Inferior parietal cortex (tissue), 1 donor: ENCODE measurements at regions not wholly inside any gene's neighbourhood (a gene's known extent, or its start where the extent isn't known, plus 50 kb on each side); places are given as distances from the start of the nearest gene placed in this dataset.
"Not testable (repeated sequence)": the region's sequence is repeated elsewhere in the genome, so short reads cannot be mapped to it uniquely, and the experiment has no call there.

Source experiments
- DNase-seq: peaks from one replicate; pipeline ENCODE4 v3.0.0-alpha.2; 2016; ENCODE audit errors: extremely low spot score

DNA sequence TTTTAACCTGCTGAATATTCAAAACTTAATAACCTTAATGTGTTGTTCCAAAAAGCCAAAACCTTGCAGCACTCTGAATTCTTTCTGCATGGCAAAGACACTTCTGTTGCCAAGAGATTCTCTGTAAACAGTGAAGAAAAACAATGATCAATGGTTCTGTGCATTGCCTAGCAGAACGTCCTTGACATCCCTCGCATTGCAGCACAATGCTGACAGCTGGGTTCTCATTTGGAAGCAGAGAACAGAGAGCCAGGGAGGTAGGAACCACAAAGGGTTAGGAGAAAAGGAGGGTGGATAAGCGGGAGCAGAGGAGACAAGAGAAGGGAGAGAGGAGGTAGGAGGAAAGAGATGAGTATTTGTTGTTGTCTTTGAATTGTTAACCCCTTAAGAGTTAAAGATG, 501.1 kb downstream of the NAV3 start:
- DNase-seq, result no peak

DNA sequence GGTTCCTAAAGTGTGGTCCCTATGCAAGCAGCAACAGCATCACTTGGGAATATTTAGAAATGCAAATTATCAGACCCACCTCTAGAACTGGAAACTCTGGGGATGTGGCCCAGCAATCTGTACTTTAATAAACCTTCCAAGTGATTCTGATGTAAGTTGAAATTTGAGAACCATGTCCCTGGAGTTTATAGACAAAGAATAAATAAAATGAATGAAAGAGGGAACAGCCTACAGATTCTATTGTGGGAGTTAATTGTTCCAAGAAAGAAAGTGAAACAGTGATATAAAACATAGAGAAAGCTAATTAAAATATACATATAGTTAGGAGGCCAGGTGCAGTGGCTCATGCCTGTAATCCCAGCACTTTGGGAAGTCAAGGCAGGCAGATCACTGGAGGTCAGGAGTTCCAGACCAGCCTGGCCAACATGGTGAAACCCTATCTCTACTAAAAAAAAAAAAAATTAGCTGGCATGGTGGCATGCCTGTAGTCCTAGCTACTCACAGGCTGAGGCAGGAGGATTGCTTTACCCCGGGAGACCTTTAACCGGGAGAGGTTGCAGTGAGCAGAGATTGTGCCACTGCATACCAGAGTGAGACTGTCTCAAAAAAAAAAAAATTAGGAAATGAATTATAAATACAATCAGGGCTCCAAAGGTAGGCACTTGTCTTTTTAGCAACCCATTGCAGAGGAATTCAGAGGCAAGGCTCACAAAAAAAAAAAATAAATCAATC, 507.5 kb downstream of the NAV3 start:
- no peak for DNase-seq

DNA sequence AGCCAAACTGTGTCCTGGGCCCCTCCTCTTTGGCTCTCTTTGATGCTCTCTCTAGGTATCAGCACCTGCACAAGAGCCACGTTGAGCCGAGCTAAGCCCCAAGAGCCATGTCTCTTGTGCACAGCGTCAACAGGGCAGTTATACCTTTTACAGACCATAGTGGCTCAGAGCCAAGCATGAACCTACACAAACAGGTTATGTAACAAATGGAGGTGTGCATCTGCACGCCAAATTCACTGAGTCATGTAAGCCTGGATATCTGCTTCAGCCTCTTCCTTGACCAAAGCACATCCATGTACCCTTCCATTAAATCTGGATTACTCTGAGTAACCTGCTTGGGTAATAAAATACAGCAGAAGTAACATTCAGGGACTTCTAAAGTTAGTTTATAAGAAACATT, 509.7 kb downstream of the NAV3 start:
- no peak for DNase-seq

DNA sequence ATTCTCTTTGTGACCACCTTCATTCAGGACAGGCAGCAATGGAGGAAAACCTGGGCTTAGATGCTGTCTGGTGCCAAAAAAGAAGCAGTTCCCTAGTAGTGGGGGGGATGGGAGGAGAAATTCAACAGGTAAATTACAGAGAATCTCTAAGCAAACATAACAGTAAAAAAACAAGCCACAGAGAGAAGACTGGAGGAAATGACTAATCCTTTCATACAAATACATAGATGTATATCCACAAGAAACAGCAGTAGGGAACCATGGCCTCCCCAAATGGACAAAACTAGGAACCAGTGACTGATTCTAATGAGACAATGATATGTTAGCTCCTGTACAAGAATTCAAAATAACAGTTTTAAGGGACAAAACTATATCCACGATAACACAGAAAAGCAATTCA, 513.0 kb downstream of the NAV3 start:
- DNase-seq, result no peak

DNA sequence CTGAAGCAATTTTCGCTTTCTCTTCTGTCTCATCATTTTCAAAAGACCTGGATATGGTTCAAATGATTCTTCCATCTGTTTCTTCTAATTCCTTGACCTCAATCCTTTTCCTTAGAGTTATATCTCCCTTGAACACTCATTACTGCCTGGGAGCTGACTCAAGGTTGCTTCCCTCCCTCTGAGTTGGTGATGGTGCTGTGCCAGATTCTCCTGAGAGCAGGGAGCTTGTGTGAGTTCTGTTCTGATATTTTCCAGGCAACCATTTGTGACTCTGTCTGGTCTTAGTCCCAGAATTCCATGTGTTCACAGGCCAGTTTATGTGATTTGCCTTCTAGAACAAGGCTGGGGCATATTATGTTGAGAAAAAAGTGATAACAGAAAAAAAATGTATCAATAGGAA, 505.1 kb upstream of the SYT1 start:
- no peak for DNase-seq

DNA sequence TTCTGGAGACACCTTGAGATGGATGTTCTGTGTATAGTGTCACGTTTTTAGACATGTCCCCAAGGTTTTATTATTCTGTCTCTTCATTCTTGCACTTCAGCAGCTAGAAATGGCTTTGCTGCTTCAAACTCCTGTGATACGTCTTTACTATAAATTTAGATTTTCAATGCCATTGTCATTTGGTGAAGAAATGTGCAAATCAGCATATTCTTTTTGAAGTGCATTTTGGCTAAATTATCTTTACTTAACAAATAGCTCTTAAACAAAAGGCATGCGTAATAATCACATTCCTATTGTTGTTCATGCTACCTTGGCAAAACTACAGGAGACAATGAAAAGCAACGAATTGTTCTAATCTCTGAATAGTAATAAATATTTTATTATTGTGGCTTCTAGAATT, 502.9 kb upstream of the SYT1 start:
- no peak for DNase-seq

DNA sequence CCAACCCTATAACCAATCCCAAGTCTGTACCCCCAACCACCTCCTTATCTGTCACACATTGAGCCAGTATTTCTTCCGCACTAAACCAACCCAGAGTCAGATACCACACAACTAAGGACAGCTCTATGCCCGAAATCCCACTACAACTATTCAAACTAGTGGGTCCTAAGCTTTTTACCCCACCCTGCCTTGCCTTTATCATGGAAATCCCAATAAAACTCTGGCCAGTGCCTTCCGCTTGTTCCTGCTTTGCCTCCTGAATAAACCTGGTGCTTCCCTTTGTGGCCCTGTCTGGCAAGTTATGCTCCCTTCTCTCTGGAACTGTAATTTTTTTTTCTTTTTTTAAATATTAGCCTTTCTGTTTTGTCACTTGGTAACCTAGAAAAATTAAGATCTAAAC, 493.3 kb upstream of the SYT1 start:
- DNase-seq, result no peak

DNA sequence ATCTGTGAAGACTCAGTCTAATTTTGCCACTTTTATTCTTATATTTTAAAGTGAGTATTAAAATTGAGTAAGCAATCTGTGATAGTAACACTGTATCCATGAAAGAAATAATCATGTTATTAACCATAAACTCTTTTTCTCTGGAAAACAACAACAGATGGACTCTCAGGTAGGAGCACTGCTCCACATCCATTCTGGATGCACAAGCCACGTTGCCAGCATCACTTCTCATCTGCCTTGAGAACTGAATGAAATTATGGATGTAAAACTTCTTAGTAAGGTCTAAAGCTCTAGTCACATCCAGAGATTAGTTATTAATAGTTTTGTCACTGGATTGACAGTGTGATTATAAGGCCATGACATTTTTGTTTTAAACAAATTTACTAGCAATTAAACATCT, 489.1 kb upstream of the SYT1 start:
- DNase-seq, result no peak

DNA sequence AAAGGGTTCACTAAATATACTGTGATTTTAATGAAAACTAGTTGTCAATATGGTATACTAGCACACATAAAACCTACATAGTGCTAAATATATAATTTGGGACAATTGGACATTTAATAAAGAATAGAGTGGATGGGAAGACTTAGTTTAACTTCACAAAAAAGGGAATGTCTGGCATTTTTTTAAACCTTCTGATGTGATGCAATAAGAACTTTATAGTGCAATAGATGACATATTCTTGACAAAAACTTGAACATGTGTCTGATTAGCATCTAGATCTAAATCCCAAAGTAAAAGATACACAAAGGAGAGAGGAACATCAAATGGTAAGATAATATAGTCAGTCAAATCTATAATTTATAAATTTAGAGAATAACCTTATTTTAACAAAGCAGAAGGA, 488.3 kb upstream of the SYT1 start:
- no peak for DNase-seq

DNA sequence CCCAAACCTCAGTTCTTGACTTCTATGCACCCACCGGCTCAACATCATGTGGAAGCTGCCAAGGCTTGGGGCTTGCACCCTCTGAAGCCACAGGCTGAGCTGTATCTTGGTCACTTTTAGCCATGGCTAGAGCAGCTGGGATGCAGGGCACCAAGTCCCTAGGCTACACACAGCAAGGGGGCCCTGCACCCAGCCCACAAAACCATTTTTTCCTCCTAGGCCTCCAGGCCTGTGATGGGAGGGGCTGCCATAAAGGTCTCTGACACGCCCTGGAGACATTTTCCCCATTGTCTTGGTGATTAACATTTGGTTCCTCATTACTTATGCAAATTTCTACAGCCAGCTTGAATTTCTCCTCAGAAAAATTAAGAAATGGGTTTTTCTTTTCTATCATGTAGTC, 485.5 kb upstream of the SYT1 start:
- DNase-seq, result not testable (repeated sequence)

DNA sequence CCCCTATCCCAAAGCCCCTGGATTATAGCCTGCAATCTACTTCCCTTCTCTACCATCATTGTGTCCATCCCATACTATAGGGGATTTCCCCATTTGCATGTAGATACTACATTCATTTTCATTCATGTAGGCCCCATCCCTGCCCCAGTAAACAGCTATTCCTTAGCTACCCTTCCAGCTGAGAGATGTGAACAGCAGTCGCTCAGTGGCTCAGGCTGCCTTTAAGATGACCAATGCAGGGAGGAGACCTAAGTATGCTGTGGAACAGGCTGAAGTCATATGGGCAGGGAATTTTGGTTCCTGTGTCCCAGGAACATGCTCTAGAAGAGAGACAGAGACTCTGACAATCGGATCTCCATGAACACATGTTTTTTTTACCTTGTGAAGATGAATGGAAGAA, 481.2 kb upstream of the SYT1 start:
- no peak for DNase-seq

DNA sequence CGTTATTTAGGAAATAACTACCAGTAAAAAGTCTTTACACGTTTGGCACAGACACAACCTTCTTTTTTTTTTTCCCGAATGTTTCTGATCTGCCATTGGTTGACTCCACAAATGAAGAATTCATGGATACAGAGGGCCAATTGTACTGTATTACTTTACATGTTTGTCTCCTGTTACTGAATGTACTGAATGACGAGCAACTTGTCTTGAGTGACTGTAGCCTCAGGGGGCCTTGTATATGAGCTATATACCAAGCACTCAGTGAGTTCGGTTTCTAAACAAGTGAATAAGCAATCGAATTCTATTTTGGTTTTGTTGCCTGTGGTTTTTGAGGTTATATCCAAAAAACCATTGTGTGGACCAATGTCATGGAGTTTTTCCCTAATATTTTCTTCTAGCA, 480.0 kb upstream of the SYT1 start:
- no peak for DNase-seq

DNA sequence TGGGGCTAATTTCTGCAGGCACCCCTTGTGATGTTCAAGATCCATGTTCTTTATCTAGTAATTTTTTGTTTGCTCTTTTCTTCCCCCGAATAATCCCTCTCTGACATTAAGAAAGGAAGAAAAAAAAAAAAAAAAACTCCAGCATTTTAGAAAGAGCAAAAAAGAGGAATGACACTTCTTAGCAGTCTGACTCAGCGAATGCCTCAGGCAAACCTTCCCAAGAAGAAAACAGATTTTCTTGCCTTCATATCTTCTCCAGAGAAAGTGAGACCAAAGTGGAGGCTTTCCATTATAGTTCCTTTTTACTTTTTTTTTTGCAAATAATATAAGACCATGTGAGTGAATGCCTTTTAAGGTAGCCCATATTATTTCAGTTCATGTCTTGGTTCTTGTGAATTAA, 479.0 kb upstream of the SYT1 start:
- DNase-seq, result peak; percentile 14

DNA sequence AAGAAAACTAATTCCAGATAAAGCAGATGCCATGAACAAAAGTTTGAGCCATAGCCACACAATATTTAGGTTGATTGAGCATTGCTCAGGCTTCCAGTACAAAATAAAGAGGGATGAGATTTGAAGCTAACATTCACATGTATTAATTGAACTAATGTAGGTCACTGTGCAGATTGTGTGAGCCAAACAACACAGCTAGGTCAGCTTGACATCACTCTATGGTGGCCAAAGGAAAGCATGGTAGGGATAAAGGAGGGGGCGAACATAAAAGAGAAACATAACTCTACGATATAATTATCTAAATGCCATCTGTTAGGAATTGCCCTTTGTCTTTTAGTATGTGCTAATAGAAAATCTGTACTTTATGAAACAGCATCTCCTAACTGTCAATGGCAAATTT, 477.7 kb upstream of the SYT1 start:
- no peak for DNase-seq

DNA sequence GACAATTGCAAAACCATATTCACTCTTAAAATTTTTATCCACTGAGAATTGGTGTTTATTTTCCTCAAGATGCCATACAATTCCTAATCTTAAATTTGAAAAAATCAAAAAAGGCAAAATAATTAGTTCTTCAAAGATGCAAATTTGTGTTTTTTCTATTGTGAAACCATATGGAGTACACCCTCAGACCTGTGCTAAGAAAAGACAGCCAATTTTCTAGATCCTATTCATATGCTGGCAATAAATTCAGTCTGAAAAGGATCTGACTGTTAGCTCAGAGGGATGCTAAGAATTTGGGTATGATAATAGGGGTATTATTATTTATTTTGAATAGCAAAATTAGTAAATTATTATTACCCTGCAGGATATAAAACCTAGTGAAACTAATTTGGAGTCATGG, 476.9 kb upstream of the SYT1 start:
- DNase-seq, result no peak

DNA sequence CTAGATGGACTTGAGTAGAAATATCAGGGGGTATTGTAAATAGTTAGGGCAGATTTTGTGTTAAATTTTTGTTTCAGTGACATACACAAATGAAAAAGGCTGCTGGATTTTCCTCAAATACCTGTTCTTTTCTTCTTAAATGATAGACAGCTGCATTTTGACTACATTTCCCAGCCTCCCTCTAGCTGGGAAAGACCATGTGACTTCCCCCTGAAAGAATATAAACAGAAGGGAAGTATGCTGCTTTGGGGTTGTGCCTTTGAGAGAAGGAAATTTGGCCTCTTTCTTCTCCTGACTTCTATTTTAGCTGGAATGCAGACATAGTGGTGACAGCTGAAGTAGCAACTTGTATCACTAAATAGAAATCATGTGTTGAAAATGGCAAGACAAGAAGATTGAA, 476.1 kb upstream of the SYT1 start:
- no peak for DNase-seq

DNA sequence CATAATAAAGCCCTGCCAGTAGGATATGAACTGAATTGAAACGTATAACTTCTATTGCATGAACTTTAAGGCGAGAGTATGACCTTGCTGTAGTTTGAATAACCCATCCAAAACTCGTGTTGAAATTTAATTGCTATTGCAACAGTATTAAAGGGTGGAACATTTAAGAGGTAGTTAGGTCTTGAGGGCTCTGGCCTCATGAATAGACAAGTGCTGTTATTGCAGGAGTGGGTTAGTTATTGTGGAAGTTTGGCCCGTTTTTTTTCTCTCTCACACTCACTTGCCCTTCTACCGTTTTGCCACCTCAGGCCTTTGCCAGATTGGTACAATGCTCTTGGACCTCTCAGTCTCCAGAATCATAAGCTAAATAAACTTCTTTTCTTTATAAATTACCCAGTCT, 473.7 kb upstream of the SYT1 start:
- DNase-seq, result no peak

DNA sequence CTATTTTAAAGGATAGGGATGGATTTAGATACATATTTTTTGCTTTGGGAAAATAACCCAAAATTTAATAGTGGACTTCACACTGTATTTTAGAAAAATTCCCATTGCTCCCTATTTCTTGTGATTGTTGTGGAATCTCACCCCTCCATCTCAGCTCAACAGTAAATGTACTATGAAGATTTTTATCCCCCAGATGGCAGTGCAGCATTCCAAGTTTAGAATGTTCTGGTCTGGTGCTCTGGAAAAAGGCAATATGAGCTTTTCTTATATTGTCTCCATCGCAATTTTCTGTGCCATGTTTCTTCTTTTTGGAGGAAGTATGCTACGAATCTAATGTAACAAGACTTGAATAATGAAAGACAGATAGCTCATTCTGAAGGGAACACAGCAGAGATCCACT, 471.7 kb upstream of the SYT1 start:
- peak; percentile 69 for DNase-seq

DNA sequence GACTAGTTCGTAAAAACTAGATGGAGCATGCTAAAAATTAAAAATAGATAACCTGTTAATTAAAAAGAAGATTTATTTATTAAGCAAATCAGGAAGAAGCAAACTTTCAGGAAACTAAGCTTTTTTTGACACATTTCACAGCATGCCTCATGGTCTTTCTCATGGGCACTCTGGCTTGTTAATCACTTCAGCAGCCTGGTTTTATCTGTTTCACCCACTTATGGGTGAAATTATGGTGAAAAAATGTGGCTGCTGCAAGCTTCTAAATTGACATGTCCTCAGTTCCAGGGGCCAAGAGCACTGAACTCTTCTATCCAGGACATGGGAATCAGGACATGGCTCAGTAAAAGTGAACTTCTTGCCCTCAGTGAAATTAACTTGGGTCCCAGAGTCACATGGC, 468.6 kb upstream of the SYT1 start:
- DNase-seq, result no peak

DNA sequence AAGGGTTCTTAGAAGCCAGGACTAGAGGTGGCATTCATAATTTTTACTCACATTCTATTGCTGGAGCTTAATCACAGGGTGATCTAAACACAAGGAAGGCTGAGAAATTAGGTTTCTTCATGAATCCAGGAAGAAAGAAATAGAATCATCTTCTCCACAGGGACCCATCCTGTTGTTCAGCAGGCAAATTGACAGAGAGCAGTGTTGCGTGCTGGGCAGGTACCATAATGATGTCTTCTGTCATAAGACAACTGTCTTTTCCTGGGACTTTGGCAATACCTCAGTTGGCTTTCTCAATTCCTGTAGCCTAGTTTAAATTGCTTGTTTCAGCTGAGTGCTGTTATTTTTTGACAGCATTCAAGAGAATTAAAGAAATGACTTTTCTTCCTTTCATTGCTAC, 468.0 kb upstream of the SYT1 start:
- DNase-seq, result no peak

DNA sequence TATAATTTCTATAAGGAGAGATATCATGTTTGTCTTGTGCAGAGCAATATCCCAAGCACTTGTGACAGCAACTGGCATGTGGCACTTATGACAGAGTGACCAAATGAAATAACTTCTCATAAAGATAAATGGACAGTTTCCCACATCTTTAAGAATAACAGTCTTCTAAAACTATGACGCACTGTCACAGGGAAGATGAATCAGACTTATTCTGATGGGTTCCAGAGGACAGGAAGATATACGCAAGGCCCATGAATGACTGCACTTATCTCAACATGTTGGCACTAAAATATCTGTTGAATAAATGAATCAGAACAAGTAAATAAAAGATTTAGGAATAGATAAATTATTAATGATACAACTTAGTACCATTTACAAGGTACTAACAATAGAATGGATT, 465.8 kb upstream of the SYT1 start:
- peak; percentile 39 for DNase-seq

DNA sequence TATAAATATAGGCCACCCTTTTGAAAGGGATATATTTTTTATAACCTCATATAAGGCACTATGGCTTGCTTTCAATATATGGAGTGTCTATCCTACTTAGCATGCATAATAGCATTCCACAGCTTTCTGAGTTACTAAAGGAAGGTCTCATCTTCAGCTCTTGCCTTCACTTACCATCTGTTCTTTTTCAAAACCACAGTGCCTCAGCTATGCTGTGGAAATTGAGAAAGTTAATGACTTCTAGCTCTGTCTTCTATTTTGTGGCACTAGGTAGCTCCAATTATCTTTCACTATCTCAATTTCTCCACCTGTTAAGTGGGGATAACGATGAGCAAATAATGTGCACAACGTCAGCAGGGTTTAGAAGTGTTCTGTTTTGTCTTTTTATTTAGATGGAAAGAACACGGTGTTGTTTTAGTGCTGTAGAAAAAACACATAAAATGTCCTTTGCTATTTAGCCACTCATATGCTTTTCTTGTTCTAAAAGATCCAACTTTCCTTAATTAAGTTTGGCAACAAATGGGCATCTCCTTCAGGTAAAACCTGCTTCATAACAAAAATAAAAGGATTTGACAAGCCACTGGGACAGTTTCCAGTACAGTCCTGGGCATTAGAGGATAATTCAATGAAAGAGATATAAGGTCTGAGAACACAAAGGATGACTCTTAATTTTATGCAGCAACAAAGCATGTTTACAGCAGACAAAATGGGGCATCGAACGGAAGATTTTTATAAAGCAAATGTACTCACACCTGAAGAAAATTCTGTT, 462.0 kb upstream of the SYT1 start:
- DNase-seq, result peak; percentile 27

DNA sequence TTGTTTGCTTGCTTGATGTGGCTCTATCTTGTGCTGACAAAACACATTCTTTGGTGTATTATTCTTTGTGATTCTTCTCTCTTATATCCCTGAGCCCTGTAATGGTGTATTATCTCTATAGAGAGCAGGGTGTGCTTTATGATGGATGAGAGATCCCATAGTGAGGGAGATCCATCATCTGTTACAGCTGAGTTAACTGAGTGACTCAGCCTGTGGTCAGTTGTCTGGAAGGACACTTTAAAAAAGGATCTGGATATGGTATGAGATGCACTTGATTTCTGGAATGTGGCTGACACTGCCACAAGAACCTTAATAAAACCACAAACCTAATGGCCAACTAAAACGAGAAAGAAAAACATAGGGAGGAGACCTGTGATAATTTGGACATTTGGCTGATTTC, 461.4 kb upstream of the SYT1 start:
- peak; percentile 12 for DNase-seq

DNA sequence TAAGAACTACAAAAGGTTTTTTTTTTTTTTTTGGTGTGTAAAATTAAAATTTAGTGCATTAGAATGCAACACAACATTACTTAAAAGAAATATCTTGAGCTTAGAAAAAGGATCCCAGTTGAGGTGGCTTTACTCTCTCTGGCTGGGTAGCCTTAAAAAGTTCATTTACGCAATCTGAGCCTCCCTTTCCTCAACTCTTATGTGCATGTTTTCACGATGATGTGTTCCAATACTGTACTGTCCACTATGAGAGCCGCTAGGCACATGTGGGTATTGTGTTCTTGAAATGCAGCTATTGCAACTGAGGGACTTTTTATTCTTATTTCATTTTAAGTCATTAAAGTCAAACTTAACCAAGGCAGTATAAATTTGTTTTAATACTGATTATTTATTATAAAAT, 460.9 kb upstream of the SYT1 start:
- DNase-seq, result no peak
